Fibroblast of the conjunctiva (primary cell): ENCODE measurements at regions not wholly inside any gene's neighbourhood (a gene's known extent, or its start where the extent isn't known, plus 50 kb on each side); places are given as distances from the start of the nearest gene placed in this dataset.
A peak's percentile ranks its signal among the peaks of the same experiment; 100 is the strongest.
"Not testable (repeated sequence)": the region's sequence is repeated elsewhere in the genome, so short reads cannot be mapped to it uniquely, and the experiment has no call there.

Experiments used
- DNase-seq: peaks from one replicate; pipeline ENCODE4 v3.0.0-alpha.2; 2010; ENCODE audit warnings: low read depth

- no peak for DNase-seq
These were observed 50.8 kb upstream of the SEL1L start for GRCh38 chr14:81584495-81584894.

- no peak for DNase-seq
These were observed 55.9 kb upstream of the SEL1L start for GRCh38 chr14:81589381-81590065.

DNA sequence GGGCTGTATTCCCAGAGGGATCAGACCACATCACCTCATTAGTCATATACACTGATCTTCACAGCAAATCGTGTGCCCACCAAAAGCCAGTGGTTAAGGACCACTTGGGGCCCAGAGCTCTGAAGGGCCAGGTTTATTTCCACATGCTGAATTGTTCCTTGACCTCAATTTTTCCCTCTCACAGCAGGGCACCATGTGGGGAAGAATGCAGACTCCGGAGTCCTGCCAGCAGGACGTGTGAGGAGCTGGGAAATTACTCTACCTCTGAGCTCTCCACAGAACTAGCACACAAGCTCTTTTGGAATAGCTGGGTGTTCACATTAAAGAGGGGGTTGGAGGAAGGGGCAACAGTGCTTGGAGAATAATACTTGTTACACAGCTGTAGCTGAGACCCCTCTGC is 57.6 kb upstream of the SEL1L start:
- no peak for DNase-seq

GRCh38 chr14:81594012-81594411 is 60.4 kb upstream of the SEL1L start:
- DNase-seq: peak; percentile 2

DNA sequence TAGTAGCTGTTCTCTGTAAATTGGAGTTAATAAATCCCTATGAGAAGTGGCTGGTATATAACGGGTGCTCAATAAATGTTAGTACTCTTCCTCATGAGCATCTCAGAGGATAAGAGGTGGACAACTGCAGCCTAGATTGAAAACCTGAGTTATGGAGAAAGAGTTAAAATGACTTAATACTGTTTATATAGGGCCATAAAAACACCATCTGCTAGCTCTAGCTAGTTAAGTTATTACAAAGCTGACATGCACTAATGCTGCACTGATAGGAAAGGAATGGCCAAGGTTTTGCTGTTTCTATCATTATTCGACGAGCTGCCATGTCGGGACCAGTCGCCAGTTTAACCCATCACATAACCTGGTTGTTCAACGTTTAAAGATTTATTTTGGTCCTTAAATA is 72.0 kb upstream of the SEL1L start:
- no peak for DNase-seq

- DNase-seq: no peak
These were observed 79.8 kb upstream of the SEL1L start for GRCh38 chr14:81613341-81614045.

DNA sequence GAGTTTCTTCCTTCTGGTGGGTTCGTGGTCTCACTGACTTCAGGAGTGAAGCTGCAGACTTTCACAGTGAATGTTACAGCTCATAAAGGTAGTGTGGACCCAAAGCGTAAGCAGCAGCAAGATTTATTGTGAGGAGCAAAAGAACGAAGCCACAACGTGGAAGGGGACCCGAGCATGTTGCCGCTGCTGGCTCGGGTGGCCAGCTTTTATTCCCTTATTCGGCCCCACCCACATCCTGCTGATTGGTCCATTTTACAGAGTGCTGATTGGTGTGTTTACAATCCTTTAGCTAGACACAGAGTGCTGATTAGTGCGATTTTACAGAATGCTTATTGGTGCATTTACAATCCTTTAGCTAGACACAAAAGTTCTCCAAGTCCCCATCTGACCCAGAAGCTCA is 80.6 kb upstream of the SEL1L start:
- not testable (repeated sequence) for DNase-seq

- no peak for DNase-seq
These were observed 85.0 kb upstream of the SEL1L start for GRCh38 chr14:81618695-81619094.

- DNase-seq: no peak
These were observed 86.2 kb upstream of the SEL1L start for GRCh38 chr14:81619816-81620215.

- not testable (repeated sequence) for DNase-seq
These were observed 90.2 kb upstream of the SEL1L start for GRCh38 chr14:81623771-81624396.

- DNase-seq: no peak
These were observed 91.7 kb upstream of the SEL1L start for GRCh38 chr14:81625343-81625742.

GRCh38 chr14:81632157-81632556 is 98.5 kb upstream of the SEL1L start:
- DNase-seq: no peak

DNA sequence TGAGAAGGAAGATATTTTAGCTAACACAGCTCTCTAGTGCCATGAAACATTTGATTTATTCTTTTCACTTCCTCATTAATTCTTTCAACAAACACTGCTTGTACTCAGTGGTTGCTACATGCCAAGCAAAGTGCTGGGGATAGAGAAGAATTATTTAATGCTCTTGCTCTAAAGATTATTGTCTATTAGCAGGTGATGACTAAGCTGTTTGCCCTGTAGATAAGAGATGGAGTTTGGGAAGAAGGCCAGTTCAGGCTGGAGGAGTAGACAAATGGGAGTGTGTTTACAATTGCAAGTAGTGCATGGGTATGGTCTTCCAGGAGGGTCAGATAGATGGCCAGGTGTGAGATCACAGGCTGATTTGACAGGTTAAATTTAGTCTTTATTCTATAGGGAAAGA is 99.8 kb upstream of the SEL1L start:
- DNase-seq: no peak

- DNase-seq: no peak
These were observed 104.0 kb upstream of the SEL1L start for GRCh38 chr14:81637639-81638038.

DNA sequence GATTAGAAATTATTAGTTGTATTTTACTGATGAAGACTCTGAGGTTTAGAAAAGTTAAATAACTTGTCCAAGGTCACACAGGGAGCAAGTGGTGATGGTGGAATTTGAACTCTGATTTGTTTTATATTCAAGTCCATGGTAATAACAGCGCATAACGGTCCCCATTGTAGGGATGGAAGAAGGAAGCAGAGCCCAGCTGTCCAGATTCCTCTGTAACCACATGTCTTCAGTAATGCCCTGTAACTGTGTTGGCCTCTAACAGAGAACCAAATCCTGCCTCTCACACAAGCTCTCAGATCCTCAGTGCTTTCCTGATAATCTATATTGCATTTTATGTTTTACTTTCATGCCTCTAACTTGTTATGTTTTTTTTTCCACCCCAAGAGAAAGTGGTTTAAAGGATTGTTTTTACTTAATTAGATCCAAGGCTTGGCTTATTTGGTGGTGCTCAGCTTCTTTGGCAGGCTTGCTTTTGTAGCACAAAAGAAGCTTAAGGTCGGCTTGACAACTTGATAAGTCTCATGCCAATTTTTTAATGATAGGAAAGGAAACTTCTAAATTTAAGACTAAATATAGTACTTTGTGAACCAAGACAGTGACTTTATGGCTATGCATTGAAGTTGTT is 105.1 kb upstream of the SEL1L start:
- DNase-seq: no peak

- DNase-seq: no peak
These were observed 120.0 kb upstream of the SEL1L start for GRCh38 chr14:81653626-81654025.

DNA sequence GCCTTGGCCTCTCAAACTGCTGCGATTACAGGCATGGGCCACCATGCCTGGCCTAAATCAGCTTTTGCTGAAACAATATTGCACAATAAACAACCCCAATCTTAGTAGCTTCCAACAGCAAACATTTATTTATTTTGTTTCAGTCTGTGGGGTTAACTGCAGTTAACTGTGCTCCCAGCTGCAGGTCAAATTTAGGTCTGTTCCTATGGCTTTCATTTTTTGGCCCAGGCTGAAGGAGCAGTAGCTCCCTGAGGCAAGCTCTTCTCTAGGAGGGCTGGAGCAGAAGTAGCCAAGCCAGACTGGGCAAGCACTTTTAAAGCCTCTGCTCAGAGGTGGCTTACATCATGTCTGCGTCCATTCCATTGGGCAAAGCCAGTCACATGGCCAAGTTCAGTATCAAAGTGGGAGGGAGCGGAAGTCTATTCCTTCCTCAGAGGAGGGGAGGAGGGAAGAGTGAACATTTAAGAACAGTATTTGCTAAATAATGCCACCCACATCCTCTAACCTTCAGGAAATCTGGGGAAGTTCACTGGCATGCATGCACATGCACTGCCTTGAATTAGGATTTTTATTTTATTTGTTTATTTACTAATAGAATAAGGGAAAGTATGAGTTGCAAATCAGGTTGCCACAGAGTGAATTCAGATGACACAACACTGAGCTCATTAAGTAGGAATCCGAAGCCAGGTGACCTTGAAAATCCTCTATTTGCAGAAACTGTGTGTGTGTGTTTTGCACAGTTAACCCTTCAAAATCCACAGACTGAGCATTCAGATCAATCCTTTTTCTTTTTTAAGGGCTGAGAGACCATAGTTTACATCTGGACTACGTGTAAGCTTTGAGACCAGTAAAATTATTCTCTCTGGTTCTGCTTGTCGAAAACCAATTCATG is 122.0 kb upstream of the SEL1L start:
- DNase-seq: no peak

- no peak for DNase-seq
These were observed 123.2 kb upstream of the SEL1L start for GRCh38 chr14:81656811-81657210.

- DNase-seq: no peak
These were observed 128.4 kb upstream of the SEL1L start for GRCh38 chr14:81662066-81662465.

- no peak for DNase-seq
These were observed 129.0 kb upstream of the SEL1L start for GRCh38 chr14:81662570-81663197.

- no peak for DNase-seq
These were observed 135.1 kb upstream of the SEL1L start for GRCh38 chr14:81668626-81669274.
